Activated CD4-positive, alpha-beta T cell treated with anti-CD3 and anti-CD28 coated beads, Interleukin-10, Interleukin-2, amounts not matched to agents 100 ng/mL and 50 ng/mL, durations not matched to agents 16 hours and 8 hours (primary cell): ENCODE measurements at regions not wholly inside any gene's neighbourhood (a gene's known extent, or its start where the extent isn't known, plus 50 kb on each side); places are given as distances from the start of the nearest gene placed in this dataset.
"Not testable (repeated sequence)": the region's sequence is repeated elsewhere in the genome, so short reads cannot be mapped to it uniquely, and the experiment has no call there.

ENCODE experiments used
- DNase-seq: peaks from one replicate; pipeline ENCODE4 v3.0.0-alpha.2; 2020

DNA sequence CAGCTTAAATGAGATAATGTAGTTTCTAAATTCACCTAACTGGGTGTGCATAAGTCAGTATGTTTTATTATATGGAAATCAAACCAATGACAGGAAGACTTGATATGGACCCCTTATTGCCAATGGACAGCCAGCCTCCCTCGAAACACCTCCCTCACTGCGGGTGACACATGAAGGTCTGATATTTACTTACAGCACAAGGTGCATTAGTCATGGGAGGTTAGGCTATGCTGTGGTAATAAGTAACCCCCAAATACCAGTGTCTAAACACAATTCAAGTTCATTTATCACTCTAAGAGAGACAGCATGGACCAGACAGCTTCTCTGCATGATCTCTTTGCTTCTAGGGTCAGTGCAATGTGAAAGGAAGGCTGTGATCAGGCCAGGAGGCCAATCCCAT, 126.0 kb upstream of the KCNJ6 start:
- no peak for DNase-seq

DNA sequence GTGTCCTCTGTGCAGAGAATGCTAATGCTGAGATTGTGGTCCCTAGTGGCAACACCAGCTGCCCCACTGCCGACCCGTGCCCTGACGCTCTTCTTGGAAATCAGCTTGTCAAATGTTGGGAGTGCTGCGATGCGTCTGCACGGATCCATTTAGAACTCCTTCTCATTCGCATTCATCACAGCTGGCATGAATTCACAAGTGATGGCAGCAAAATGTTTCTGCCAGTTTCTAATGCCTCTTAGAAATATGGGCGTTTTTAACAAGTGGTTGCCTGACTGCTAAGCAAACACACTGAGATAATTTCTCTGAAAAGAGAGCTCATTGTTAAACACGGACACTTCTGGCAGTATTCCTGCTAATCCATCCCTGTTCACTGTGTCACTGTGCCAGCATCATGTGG, 131.9 kb upstream of the KCNJ6 start:
- DNase-seq = no peak

DNA sequence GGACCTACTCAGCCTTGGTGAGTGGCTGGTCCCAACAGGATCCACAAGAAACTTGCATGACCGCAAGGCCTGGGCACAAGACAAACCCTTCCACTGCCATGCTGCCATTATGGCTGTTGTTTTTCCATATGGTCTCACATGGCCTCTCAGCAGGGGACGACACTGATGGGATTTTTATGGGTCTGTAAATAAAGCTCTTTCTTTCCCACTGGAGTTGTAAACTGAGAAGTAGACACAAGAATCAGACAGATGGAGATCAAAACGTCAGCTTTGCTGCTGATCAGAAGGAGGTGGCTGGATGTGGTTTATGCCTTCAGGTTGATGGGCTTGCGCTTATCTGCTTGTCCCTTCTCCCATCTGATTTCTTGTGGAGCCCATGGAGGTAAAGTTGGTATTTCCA, 138.1 kb upstream of the KCNJ6 start:
- DNase-seq = no peak

DNA sequence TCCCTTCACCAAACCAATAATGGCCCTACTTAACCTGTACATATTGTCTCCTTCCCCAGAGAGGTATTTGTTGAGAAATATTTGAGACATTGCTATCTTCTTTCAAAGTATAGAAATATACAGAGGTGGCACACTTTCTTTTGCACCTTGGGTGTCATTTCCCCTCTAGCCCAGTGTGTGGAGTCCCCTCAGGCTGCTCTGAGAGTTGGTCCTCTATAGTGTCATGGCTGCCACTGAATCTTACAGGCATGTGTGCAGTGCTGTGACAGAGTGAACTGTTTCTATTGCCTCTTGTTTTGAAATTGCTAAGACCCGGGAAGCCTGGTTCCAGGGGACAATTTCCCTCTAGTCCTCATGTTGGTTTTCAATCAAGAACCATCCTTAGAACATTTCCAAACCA, 140.2 kb upstream of the KCNJ6 start:
- no peak for DNase-seq

DNA sequence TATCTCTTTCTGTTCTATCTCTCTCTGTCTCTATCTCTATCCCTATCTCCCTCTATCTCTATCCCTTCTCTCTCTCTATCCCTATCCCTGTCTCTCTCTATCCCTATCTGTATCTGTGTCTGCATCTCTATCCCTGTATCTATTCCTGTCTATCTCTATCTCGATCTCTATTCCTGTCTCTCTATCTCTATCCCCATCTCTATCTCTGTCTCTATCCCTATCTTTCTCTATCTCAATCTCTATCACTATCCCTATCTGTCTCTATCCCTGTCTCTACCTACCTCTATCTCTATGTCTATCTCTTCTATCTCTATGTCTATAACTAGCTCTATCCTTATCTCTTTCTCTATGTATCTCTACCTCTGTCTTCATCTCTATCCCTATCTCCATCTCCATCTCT, 141.4 kb upstream of the KCNJ6 start:
- no peak for DNase-seq

DNA sequence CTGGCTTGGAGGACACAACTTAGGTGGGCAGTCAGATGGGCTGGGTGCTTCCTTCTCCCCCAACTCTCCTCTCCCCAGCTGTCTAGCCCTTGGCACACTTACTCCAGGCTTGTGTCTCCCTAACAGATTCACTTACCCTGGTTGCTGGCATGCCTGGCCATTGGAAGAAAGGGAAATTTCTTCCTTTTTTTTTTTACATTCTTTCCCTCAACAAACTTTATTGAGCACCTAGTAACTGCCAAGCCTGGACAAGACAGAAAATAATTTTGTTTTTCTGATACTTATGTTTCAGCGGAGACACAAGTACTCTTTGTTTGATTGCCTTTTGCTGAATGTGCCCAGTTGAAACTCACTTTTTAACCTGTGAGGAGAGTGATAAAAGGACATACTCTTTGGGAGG, 144.3 kb upstream of the KCNJ6 start:
- no peak for DNase-seq

DNA sequence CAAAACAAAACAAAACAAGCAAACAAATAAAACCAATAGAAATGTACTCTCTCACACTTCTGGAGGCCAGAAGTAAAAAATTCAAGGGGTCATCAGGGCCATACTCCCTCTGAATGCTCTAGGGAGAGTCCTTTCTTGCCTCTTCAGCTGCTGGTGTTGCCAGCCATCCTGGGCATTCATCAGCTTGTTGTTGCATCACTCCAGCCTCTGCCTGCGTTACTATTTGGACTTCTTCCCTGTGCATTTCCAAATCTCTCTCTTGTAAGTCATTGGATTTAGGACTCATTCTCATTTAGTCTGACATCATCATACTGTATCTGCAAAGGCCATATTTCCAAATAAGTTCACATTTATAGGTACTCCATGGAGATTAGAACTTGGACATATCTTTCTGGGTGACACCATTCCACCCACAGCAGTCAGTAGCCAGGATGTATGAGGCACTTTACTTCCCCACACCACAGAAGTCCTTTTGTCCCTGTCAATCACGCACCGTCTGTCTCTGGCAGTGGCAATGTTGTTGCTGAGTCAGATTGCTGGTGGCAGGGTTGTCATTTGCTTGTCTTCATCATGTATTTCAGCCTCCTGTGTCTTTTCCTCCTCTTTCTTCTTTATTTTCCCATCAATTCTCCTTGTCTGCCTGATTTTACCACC, 151.0 kb upstream of the KCNJ6 start:
- no peak for DNase-seq

DNA sequence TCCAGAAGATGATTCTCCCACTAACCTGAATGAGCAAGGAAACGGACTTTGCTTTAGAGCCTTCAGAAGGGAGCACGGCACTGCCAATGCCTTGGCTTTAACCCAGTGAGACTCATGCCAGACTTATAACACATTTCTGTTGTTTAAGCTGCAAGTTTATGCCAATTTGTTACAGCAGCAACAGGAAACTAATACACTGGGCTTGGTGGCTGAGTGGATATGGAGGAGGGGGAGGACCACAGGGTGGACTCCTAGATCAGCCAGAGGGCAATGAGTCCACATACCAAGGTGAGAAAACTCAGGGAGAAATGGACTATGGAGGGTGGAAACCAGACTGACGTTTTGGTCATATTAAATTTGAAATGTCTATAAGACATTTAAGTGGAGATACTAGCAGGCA, 156.2 kb upstream of the KCNJ6 start:
- DNase-seq = no peak

DNA sequence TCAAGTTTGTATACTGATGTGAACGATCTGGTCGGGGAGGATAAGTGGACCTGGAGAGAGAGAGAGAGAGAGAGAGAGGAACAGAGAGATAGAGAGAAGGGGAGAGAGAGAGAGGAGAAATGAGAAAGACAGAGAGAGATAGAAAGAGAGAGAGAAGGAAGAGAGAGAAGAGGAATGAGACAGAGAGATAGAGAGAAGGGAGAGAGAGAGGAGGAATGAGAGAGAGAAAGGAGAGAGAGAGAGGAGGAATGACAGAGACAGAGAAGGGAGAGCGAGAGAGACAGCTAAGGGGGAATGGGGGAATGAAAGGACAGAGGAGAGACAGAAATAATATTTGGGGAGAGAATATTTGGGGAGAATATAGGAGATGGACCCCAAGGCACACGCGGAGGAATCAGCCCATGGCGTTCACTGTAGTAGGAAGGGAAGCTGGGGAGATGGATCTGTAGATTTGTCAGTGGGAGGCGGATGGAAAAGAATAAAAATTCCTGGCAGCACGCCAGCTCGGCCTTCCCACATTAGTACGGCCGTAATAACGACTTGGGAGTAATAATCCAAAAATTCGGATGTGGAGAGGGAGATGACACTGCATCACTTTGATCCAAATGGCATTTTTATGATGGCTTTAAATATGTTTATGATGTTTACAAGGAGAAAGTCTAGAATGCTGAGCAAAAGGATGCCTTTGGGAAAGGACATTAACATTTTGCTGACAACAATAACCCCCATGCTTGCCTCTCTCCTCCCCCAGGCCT, 159.8 kb upstream of the KCNJ6 start:
- no peak for DNase-seq

DNA sequence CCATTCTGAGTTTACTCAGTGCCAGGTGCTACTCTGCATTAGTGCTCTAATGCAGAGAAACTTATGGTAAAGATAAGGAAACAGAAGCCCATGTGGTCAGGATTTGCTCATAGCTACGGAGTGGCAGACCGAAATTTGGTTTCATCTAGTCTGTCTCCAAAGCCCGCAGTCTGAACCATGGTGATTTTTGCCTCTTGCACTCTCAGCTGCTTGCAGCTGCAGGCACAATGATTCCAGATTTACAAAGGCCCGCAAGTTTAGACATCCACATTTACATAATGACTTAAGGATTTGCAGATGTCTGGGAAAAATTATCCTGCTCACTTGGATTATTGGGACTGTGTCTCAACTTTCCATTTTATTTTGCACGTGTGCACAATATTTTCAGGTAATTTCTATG, 161.3 kb upstream of the KCNJ6 start:
- DNase-seq = no peak

DNA sequence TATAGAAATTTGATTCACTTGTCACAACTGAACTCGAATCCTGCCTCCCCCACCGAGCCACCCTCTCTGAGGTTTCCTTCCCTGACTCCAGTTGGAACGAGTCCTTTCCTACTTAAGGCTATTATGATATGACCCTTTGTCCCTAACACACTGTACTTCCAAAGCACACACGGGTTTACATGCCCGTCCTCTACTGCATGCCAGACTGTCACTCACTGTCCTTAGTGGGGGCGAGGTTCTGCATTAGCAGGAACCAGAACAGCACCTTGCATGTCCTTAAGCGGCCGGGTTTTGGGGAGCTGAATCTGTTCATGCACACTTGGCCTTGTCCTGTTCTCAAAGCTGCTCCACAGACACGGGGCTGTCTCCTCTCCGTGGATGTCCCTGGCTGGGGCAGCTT, 164.6 kb upstream of the KCNJ6 start:
- DNase-seq = no peak

DNA sequence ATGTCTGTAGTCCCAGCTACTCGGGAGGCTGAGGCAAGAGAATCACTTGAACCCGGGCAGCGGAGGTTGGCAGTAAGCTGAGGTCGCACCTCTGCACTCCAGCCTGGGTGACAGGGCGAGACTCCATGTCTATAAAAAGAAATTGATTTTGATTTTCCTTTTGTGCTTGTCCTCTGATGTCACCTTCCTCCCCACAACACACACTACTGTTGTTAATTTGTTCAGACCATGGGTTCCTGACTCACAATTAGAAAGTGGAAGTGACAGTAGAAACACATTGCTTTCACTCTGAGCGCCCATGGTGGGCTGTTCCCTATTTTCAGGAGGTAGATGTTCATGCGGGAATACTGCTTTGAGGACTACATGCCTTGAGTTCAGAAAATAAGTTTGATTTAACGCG, 165.5 kb upstream of the KCNJ6 start:
- DNase-seq = no peak

DNA sequence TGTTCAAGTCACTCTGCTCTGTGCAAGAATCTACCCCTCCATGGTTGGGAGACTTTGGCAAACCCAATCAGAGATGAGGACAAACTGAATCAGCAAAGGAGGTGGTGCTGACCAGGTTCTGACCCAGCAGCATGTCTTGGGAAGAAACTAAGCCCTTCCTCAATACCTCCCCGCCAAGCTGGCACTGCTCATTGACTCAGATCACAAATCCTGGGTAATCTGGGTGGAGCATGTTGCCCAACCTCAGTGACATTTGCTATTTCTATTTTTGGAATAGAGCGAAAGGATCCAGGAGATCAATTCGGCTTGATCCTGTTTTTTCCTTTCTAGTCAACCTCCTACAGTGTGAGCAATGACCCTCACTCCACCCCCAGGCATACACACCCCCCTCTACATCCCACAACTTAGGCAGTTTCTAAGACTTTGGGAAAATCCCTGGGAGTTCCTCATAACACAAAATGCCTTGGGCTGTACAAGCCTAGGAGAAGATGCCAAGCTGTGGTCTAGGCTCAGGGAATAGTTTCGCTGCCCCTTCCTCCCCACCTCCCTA, 166.8 kb upstream of the KCNJ6 start:
- DNase-seq = no peak

DNA sequence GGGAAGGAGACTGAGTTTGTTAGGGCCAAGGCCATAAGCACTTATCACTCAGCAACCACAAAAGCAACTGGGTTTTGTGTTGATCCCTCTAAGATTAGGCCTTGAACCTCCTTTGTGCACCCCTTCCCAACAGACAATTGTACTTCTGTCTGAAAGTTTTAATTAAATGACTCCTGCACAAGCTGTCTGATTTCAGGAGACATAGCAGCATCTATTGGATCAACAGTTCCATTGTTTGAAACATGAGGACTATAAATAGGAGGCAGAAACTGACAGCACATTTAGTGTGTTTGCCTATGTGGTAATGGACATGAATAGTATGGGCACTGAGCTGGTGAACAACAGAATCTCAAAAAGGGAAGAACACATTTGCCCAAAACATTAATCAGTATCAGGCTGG, 167.3 kb upstream of the KCNJ6 start:
- no peak for DNase-seq

DNA sequence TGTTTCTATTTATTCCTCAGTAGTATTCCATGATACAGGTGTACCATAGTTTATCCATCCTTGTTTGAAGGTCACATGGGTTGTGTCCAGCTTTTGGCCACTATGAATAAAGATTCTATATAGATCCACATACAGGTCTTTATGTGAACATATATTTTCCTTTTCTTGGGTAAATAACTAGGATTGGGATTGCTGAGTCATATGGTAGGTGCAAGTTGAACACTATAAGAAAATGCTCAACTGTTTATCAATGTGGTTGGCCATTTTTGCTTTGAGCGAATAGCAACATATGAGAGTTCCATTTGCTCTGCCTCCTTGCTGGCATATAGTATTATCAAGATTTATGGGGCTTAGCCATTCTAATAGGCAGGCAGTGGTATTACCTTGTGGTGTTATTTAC, 170.2 kb upstream of the KCNJ15 start:
- DNase-seq = no peak

DNA sequence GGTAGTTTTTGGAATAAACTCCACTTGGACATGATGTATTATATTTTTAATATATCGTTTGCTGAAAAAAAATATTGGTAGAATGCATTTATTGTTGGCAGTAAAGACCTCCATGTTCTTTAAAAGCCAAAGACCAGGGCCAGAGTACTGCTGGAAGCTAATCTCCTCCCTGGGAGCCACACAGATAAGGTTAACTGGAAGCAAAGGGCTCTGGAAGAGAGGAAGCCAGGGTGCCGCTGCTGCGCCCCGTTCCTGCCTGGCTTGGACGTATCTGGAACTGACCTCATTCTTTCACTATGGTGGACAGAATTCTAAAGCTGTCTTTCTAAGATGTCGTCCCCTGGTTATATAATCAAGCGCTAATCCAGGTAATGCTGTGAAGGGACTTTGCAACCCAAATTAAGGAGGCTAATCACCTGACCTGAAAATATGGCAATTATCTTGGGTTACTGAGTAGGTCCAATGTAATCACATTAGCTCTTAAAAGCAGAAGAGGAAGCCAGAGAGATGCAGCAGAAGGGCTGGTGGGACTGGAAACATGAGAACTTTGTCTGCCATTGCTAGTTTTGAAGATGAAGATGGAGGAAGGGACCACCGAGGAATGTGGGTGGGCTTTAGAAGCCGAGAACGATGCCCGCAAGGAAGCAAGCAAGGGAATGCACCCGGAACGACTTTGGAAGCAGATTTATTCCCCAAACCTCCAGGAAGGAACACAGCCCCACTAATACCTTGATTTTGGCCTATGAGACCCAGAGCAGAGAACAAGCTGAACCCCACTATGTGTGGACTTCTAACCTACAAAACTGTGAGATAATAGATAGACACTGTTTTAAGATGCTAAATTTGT, 167.7 kb upstream of the KCNJ15 start:
- no peak for DNase-seq

DNA sequence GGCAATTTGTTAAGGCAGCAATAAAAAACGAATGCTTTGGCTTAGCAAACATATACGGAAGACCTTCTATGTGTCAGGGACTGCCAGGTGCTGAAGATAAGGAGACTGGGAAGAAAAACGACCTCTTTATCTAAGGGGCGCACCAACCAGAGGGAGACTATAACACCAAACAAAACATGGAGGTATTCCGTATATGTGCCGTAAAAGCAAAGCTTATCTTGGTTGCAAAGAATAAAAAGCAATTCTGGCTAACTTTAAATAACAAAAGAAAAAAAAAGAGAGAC, 167.1 kb upstream of the KCNJ15 start:
- DNase-seq = no peak

DNA sequence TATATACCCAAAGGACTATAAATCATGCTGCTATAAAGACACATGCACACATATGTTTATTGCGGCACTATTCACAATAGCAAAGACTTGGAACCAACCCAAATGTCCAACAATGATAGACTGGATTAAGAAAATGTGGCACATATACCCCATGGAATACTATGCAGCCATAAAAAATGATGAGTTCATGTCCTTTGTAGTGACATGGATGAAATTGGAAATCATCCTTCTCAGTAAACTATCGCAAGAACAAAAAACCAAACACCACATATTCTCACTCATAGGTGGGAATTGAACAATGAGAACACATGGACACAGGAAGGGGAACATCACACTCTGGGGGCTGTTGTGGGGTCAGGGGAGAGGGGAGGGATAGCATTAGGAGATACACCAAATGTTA, 165.7 kb upstream of the KCNJ15 start:
- DNase-seq = not testable (repeated sequence)

DNA sequence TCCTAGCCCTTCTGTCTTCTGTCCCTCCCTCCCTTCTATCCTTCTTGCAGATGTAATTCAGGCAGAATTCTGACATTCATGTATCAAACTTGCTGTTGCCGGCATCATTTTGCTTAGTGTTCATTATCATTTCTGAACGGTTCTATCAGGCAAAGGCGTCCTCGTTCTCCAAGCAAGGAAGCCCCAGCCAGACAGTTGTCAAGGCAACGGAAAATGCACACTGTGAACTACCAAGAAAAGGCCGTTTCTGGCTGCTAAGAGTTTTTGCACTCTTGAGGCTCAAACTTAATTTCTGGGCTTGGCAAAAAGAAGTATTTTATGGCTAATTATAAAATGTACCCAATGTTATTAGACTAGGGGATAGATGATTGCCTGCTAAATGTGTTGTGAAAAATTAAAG, 164.7 kb upstream of the KCNJ15 start:
- no peak for DNase-seq

DNA sequence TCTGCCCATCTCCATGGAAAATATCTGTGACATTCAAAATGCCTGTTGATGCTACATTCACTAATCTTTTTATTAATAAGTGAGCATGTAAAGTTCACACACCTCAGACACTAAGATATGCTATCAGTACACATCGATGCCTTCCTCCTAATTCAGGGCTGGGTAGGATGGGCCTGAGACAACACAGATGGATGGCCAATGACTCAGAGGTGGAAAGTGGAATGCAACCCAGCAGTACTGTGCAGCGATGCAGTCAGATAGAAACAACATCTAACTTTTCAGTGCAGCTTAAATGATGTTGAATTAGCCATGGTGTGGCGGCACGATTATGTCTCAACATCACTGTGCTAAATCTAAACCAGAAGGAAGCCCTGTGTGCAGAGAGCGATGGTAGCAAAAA, 161.6 kb upstream of the KCNJ15 start:
- no peak for DNase-seq

DNA sequence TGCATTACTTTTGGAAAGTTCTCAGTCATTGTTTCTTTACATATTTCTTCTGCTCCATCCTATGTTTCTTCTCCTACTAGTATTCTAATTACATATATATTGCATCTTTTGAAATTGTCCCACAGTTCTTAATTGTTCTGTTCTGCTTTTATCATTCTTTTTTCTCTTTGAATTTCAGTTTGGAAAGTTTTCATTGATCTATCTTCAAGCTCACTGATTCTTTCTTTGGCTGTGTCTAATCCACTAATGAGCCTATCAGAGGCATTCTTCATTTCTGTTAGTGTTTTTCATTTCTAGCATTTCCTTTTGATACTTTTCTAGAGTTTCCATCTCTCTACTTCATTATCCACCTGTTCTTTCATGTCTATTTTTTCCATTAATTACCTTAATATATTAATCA, 159.0 kb upstream of the KCNJ15 start:
- DNase-seq = no peak

DNA sequence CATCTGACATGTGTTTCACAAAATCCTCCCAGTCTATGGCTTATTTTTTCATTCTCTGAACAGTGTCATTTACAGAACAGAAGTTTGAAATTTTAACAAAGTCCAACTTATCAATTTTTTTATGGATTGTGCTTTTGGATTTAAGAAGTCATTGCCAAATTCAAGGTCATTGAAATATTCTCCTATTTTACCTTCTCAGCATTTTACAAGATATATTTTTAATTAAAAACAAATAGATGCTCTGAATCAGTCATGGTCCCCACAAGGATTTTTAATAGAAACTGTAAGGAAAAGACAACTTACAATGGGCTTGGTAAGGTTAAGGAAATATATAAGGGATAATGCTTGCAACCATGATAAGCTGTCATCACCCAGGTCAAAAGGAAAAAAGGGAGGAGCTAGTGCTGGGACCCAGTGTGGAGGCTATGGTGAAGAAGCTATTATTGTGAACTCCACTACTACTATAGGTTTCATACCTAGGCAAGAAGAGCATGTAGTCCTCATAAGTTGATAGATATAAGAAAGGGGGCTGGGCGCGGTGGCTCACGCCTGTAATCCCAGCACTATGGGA, 144.5 kb upstream of the KCNJ15 start:
- DNase-seq = no peak

DNA sequence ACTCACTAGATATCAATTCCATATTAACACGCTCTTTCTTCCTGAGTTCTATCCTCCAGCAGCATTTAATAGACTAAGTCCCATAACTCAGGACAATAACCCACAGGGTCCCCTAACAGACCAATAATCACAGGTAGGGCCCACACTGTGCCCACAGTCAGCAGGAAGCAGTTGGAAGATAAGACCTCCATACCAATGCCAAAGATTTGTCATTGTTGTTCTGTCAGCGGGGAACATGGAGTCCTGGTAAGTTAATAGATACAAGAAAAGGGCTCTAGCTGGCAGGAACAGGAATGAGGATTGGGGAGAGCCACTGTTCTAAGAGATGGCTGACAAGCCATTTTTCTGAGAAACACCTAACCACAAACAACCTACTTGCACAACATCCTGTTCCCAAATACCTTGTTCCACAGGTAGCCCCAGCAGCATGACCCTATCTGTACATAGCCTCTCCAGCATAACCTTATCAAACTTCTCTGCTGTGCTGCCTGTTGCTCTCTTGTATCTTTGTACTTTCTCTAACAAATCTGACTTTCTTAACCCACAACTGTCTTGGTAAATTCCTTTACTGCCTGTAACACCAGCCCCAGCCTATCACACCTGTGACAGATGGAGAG, 142.0 kb upstream of the KCNJ15 start:
- no peak for DNase-seq
